Activated CD4-positive, alpha-beta T cell treated with anti-CD3 and anti-CD28 coated beads for 36 hours (primary cell): ENCODE measurements at regions not wholly inside any gene's neighbourhood (a gene's known extent, or its start where the extent isn't known, plus 50 kb on each side); places are given as distances from the start of the nearest gene placed in this dataset.

Experiments used
- ATAC-seq: fragments of 200-7000 bp; cut with Tn5 transposase; one replicate; pipeline ENCODE4 v1.10.0; 2021; ENCODE audit warnings: mild to moderate bottlenecking, moderate library complexity
- CTCF ChIA-PET: fragments of 350-600 bp; sonication (Branson Sonifier 250); formaldehyde crosslinking; loops from one replicate; lab custom pipeline; 2021; ENCODE audit warnings: antibody characterized with exemption; lab: Charles Lee
- POLR2A ChIA-PET: fragments of 350-600 bp; sonication (Branson Sonifier 250); formaldehyde crosslinking; loops from one replicate; lab custom pipeline; 2021; ENCODE audit warnings: antibody characterized with exemption, inconsistent platforms; lab: Charles Lee
- DNase-seq: peaks from one replicate; pipeline ENCODE4 v3.0.0-alpha.2; 2020
- H3K27ac Mint-ChIP-seq: one replicate; pipeline ENCODE4 v1.8.0; 2021; ENCODE audit warnings: mixed read lengths
- H3K27me3 Mint-ChIP-seq: one replicate; pipeline ENCODE4 v1.8.0; 2021; ENCODE audit warnings: mixed read lengths
- H3K36me3 Mint-ChIP-seq: one replicate; pipeline ENCODE4 v1.8.0; 2021; ENCODE audit warnings: low read depth, mixed read lengths
- H3K4me1 Mint-ChIP-seq: one replicate; pipeline ENCODE4 v1.8.0; 2021; ENCODE audit warnings: mixed read lengths
- H3K4me3 Mint-ChIP-seq: one replicate; pipeline ENCODE4 v1.8.0; 2021; ENCODE audit warnings: mild to moderate bottlenecking, moderate library complexity, mixed read lengths
- H3K9me3 Mint-ChIP-seq: one replicate; pipeline ENCODE4 v1.8.0; 2021; ENCODE audit warnings: low read depth, mixed read lengths
- intact Hi-C, 2 experiments: fragments of 100-400 bp; cut with DNase I in 1 of 2; cut with micrococcal nuclease in 1 of 2; formaldehyde crosslinking; loops; one replicate each; pipeline versions ENCODE4 v1.14.2 to v1.15.1; 2022 to 2024; cut with DNase I, micrococcal nuclease

DNA sequence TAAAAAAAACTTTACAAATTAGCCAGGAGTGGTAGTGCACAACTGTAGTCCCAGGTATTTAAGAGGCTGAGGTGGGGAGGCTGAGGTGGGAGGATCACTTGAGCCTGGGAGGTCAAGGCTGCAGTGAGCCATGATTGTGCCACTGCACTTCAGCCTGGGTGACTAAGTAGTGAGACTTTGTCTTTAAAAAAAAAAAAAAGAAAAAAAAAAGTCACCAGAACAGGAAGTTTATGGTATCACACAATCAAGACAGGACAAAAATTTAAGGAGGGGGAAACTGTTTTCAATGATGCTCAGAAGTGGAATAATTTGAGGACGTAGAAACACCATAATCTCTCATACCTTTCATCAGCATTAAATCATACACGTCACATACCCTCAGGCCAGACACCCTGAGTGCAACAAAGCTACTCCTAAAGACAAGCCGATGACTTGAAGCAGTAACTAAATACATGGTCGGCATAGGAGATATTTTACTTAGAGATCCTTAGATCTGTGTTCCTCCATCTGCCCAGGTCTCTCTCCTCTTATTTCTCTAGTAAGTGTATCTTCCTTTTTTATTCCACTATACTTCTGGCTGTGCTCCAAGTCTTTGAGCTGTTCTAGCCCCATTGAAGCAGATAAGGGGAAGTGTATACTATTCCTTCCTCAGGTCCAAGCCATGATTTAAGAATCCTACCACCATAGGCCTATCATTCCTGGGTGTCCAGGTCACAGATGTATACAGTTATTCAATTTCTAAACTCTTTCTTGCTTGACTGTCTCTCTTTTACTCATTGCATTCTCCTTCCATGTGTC lies 91.3 kb upstream of the APC start:
- Mint-ChIP-seq H3K4me3 (no peak overlapping the region), H3K27ac (no peak overlapping the region), H3K9me3 (no peaks in the 10 kb centered on the region), H3K4me1 (no peaks in the 10 kb centered on the region), H3K27me3 (no peaks in the 10 kb centered on the region), H3K36me3 (no peaks in the 10 kb centered on the region)
- ChIA-PET POLR2A (no interaction called here), CTCF (interaction anchor here (0.9 kb wide), 1 partner anchor 13 kb away, joined by 3 read pairs; no protein-coding TSS in a partner anchor)
- ATAC-seq (no peak), DNase-seq (no peak)
- intact Hi-C loops = no loop called here

DNA sequence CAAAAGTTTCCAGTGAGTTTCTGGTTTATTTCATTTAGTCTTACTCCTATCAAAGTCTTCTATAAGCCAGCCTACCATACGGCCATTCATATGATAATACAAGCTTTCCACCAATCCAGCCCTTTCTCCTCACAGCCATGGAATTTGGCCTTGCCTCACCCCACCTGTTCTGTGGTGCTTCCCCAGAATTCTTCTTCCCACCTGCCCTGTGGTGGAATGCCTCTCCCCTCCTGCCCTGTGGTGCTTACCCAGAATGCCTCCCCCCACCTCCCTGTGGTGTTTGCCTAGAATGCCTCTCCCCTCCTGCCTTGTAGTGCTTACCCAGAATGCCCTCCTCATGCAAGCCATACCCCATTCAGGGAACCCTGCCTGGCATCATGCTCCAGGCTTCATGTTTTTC lies 90.3 kb upstream of the APC start:
- ChIA-PET POLR2A (no interaction called here), CTCF (interaction anchor here (0.9 kb wide), 1 partner anchor 15 kb away, joined by 3 read pairs; no protein-coding TSS in a partner anchor)
- intact Hi-C loops = no loop called here
- ATAC-seq = no peak
- H3K4me1 Mint-ChIP-seq = no peaks in the 10 kb centered on the region
- no peak overlapping the region for H3K4me3 Mint-ChIP-seq
- H3K36me3 Mint-ChIP-seq = no peaks in the 10 kb centered on the region
- H3K9me3 Mint-ChIP-seq = no peaks in the 10 kb centered on the region
- H3K27ac Mint-ChIP-seq = no peak overlapping the region
- H3K27me3 Mint-ChIP-seq = no peaks in the 10 kb centered on the region
- DNase-seq = no peak

DNA sequence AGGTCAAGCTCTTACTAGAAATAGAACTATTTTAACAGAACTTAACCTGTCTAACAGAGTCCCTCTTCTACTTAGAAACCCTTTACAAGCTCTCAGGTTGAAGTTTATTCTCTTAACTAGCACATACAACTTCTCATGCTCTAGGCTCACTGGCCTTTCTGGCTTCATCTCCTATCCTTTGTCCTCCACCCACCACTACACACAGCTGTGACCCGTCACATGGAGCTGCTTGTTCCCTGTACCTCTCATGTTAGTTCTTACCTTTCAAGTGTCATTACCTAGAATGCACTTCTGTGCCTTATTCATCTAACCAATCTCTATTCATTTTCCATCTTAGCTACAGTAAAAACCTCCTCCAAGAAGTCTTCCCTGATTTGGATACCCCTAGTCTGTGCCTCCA lies 89.4 kb upstream of the APC start:
- CTCF ChIA-PET = interaction anchor here (0.6 to 0.7 kb wide), 2 partner anchors 15 to 629 kb away, joined by 3 read pairs; no protein-coding TSS in a partner anchor
- no peak overlapping the region for H3K27ac Mint-ChIP-seq
- POLR2A ChIA-PET = no interaction called here
- no peak overlapping the region for H3K4me3 Mint-ChIP-seq
- no peaks in the 10 kb centered on the region for H3K4me1 Mint-ChIP-seq
- intact Hi-C loops = no loop called here
- H3K9me3 Mint-ChIP-seq = no peaks in the 10 kb centered on the region
- ATAC-seq (no peak), DNase-seq (no peak)
- H3K36me3 Mint-ChIP-seq = no peaks in the 10 kb centered on the region
- H3K27me3 Mint-ChIP-seq = no peaks in the 10 kb centered on the region

DNA sequence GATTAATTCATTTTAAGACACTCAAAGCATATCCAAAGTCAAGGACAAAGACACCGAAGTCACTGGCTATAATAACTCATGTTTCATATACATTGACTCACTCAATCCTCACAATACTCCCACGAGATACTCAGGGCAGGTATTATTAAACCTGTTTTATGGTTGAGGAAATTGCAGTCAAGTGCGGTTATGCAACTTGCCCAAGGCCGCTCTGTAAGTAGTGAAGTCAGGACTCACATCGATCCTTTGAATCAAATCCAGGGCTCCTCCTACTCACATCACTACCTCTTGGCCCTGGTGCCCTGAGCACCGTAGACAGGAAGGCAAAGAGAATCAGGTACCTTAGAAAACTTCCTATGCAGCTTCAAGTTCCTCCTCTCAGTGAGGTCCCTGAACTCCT lies 87.8 kb upstream of the APC start:
- no peaks in the 10 kb centered on the region for H3K9me3 Mint-ChIP-seq
- H3K4me3 Mint-ChIP-seq = no peak overlapping the region
- DNase-seq (no peak), ATAC-seq (no peak)
- H3K27ac Mint-ChIP-seq = no peak overlapping the region
- intact Hi-C loops = no loop called here
- no peaks in the 10 kb centered on the region for H3K36me3 Mint-ChIP-seq
- POLR2A ChIA-PET = no interaction called here
- H3K27me3 Mint-ChIP-seq = peaks cover 2% of the 10 kb centered on the region
- no peaks in the 10 kb centered on the region for H3K4me1 Mint-ChIP-seq
- CTCF ChIA-PET = interaction anchor here (1.0 kb wide), 1 partner anchor 14 kb away, joined by 3 read pairs; no protein-coding TSS in a partner anchor

DNA sequence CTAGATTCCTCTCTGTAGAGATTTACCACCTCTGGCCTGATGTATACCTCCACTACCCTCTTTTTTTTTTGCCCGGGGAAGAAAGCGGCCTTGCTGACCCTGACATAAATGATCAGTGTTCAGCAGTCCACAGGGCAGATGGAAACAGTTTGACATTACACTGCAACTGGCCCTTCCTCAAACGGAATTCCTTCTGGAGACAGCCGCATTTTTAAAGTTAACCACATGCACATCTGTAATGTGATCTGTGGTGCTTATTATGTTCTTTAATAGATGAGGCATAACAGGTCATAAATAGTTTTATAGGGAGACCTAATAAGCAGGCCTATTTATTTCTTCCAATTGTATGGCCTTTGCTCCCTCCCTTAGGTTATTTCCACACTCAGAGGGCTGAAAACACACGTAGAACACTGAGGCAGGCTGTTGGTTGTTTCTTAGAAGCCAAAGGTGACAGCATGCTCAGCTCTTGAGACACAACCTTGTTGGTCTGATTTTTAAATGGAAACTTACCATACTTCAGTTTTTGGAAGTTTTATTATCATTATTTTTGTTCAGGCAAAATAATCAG lies 84.0 kb upstream of the APC start:
- DNase-seq (no peak), ATAC-seq (no peak)
- Mint-ChIP-seq H3K36me3 (no peaks in the 10 kb centered on the region), H3K4me1 (no peaks in the 10 kb centered on the region), H3K9me3 (peaks cover 2% of the 10 kb centered on the region), H3K27me3 (peaks cover 2% of the 10 kb centered on the region), H3K4me3 (no peak overlapping the region), H3K27ac (no peak overlapping the region)
- intact Hi-C loops = no loop called here
- CTCF ChIA-PET = no interaction called here
- POLR2A ChIA-PET = interaction anchor here (0.7 kb wide), 1 partner anchor 260 kb away, joined by 4 read pairs; no protein-coding TSS in a partner anchor

DNA sequence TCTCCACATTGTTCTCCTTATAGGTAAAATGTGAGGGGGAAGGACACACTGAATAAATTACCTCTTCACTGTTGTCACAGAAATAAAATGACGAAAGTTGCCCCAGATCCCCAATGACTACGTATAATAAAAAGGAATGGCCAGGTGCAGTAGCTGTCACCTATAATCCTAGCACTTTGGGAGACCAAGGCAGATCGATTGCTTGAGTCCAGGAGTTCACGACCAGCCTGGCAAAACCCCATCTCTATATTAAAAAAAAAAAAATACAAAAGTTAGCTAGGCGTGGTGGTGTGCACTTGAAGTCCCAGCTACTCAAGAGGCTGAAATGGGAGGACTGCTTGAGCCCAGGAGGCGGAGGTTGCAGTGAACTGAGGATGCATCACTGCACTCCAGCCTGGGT lies 82.2 kb upstream of the APC start:
- POLR2A ChIA-PET = no interaction called here
- CTCF ChIA-PET = no interaction called here
- Mint-ChIP-seq H3K4me1 (no peaks in the 10 kb centered on the region), H3K27ac (no peak overlapping the region), H3K4me3 (no peak overlapping the region), H3K27me3 (peaks cover 2% of the 10 kb centered on the region), H3K9me3 (peaks cover 6% of the 10 kb centered on the region), H3K36me3 (no peaks in the 10 kb centered on the region)
- DNase-seq (no peak), ATAC-seq (no peak)
- intact Hi-C loops = no loop called here

DNA sequence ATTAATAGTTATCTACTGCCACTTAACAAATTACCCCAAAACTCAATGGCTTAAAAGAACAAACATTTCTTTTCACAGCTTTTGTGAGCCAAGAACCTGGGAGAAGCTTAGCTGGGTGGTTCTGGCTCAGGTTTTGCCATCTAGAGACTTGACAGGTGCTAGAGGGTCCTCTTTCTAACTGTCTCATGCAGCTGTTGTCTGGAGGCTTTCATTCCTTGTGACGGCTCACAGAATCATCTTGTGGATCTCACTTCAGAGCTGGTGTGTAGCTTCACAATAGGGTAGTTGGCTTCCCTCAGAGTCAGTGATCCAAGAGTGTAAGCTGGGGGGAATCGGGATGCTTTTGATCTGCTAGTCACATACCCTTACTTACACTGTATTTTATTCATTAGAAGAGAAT lies 81.2 kb upstream of the APC start:
- Mint-ChIP-seq H3K4me3 (no peak overlapping the region), H3K27ac (no peak overlapping the region), H3K27me3 (peaks cover 7% of the 10 kb centered on the region), H3K4me1 (no peaks in the 10 kb centered on the region), H3K36me3 (no peaks in the 10 kb centered on the region), H3K9me3 (peaks cover 11% of the 10 kb centered on the region)
- ChIA-PET CTCF (no interaction called here), POLR2A (no interaction called here)
- intact Hi-C loops = no loop called here
- DNase-seq (no peak), ATAC-seq (no peak)

DNA sequence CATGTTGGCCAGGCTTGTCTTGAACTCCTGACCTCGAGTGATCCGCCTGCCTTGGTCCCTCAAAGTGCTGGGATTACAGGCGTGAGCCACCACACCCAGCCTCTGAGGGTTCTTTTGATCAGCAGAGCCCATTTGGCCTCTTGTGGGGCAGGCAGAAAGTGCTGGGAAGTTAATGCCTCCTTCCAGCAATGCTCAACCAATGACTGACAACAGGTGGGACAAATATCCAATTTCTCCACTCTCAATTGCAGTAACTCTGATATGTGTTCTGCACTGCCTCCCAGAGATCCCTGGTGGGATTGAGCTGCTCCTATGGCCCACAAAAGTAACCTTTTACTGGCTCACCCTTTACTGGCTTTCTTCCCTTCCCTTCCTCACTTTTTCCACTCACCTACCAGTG lies 79.9 kb upstream of the APC start:
- Mint-ChIP-seq H3K27ac (no peak overlapping the region), H3K4me1 (no peaks in the 10 kb centered on the region), H3K36me3 (no peaks in the 10 kb centered on the region), H3K4me3 (no peak overlapping the region), H3K27me3 (peaks cover 7% of the 10 kb centered on the region), H3K9me3 (peaks cover 11% of the 10 kb centered on the region)
- ChIA-PET CTCF (no interaction called here), POLR2A (no interaction called here)
- ATAC-seq (no peak), DNase-seq (no peak)
- intact Hi-C loops = no loop called here

DNA sequence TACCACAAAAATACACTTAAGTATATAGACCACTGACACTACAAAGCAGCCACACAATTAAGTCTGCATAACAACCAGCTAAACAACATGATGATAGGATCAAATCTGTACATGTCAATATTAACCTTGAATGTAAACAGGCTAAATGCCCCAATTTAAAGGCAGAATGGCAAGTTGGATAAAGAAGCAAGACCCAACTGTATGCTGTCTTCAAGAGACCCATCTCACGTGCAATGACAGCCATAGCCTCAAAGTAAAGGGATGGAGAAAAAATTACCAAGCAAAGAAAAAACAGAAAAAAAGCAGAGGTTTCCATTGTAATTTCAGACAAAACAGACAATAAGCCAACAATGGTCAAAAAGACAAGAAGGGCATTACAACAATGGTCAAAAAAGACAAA lies 77.3 kb upstream of the APC start:
- ChIA-PET CTCF (no interaction called here), POLR2A (no interaction called here)
- intact Hi-C loops = no loop called here
- Mint-ChIP-seq H3K9me3 (peaks cover 11% of the 10 kb centered on the region), H3K27ac (no peak overlapping the region), H3K4me1 (no peaks in the 10 kb centered on the region), H3K36me3 (no peaks in the 10 kb centered on the region), H3K4me3 (no peak overlapping the region), H3K27me3 (peaks cover 5% of the 10 kb centered on the region)
- DNase-seq (no peak), ATAC-seq (no peak)

DNA sequence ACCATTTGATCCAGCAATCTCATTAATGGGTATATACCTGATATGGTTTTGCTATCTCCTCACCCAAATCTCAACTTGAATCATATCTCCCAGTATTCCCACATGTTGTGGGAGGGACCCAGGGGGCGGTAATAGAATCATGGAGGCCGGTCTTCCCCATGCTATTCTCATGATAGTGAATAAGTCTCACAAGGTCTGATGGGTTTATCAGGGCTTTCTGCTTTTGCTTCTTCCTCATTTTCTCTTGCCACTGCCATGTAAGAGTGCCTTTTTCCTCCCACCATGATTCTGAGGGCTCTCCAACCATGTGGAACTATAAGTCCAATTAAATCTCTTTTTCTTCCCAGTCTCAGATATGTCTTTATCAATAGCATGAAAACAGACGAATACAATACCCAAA lies 74.5 kb upstream of the APC start:
- ATAC-seq (no peak), DNase-seq (no peak)
- ChIA-PET POLR2A (interaction anchor here (0.7 kb wide), 1 partner anchor 1183 kb away, joined by 4 read pairs; no protein-coding TSS in a partner anchor), CTCF (no interaction called here)
- Mint-ChIP-seq H3K36me3 (no peaks in the 10 kb centered on the region), H3K9me3 (peaks cover 11% of the 10 kb centered on the region), H3K27ac (no peak overlapping the region), H3K4me1 (no peaks in the 10 kb centered on the region), H3K4me3 (no peak overlapping the region), H3K27me3 (peaks cover 5% of the 10 kb centered on the region)
- intact Hi-C loops = no loop called here

DNA sequence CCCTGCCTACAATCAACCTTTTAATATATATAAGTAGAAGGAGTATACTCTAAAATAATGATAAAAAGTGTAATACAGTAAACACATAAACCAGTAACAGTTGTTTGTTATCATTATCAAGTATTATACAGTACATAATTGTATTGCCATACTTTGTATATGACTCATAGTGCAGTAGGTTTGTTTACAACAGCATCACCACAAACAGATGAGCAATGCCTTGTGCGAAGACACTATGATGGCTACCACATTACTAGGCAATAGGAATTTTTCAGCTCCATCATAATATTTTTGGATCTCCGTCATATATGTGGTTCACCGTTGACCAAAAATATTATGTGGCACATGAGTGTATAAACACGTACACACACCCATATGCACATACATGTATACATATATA lies 69.7 kb upstream of the APC start:
- no peaks in the 10 kb centered on the region for H3K36me3 Mint-ChIP-seq
- CTCF ChIA-PET = interaction anchor here (1.0 to 1.6 kb wide), 2 partner anchors 40 to 117 kb away, joined by 3 to 4 read pairs; no protein-coding TSS in a partner anchor
- ATAC-seq = no peak

DNA sequence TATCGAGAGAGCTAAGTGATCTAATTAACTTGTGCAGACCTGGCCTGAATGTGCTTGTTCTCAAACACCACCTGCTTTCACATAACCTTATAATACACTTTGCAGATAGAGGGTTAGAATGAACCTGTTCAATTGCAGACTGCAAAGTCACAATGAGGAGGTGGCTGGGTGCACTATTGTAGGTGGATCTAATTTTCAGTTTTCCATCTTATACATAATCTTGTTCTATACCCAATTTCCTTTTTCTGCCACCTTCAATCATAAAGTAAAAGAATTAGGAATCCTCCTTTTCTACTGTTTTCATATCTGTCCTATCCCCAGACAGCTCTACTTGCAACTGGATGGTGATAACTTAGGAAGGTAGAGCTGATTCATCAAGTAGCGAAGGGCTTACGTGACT lies 68.8 kb upstream of the APC start:
- DNase-seq = no peak
- H3K27me3 Mint-ChIP-seq = peaks cover 5% of the 10 kb centered on the region
- intact Hi-C loops = no loop called here
- H3K27ac Mint-ChIP-seq = no peak overlapping the region
- POLR2A ChIA-PET = no interaction called here
- no peaks in the 10 kb centered on the region for H3K9me3 Mint-ChIP-seq
- H3K4me1 Mint-ChIP-seq = no peaks in the 10 kb centered on the region
- no peak for ATAC-seq
- H3K4me3 Mint-ChIP-seq = no peak overlapping the region
- H3K36me3 Mint-ChIP-seq = no peaks in the 10 kb centered on the region
- CTCF ChIA-PET = interaction anchor here (0.6 to 1.6 kb wide), 3 partner anchors 39 to 814 kb away, joined by 3 read pairs; no protein-coding TSS in a partner anchor

More for the DNA sequence above, 69.7 kb upstream of the APC start:
- Mint-ChIP-seq H3K4me3 (no peak overlapping the region), H3K9me3 (no peaks in the 10 kb centered on the region), H3K4me1 (no peaks in the 10 kb centered on the region), H3K27ac (no peak overlapping the region), H3K27me3 (peaks cover 3% of the 10 kb centered on the region)
- intact Hi-C loops = no loop called here
- DNase-seq = no peak
- POLR2A ChIA-PET = no interaction called here
